Activated CD4-positive, alpha-beta T cell treated with anti-CD3 and anti-CD28 coated beads, Interleukin-2, amount 10 ng/mL, durations not matched to agents 7 days and 5 days (primary cell): ENCODE measurements at regions not wholly inside any gene's neighbourhood (a gene's known extent, or its start where the extent isn't known, plus 50 kb on each side); places are given as distances from the start of the nearest gene placed in this dataset.

ENCODE experiments used
- CTCF ChIA-PET: fragments of 350-600 bp; sonication (Branson Sonifier 250); formaldehyde crosslinking; loops from one replicate; lab custom pipeline; 2021; ENCODE audit warnings: antibody characterized with exemption; lab: Charles Lee
- POLR2A ChIA-PET: fragments of 350-600 bp; sonication (Branson Sonifier 250); formaldehyde crosslinking; loops from one replicate; lab custom pipeline; 2021; ENCODE audit warnings: antibody characterized with exemption; lab: Charles Lee
- DNase-seq: peaks from one replicate; pipeline ENCODE4 v3.0.0-alpha.2; 2020
- H3K27ac Mint-ChIP-seq: one replicate; pipeline ENCODE4 v1.8.0; 2021; ENCODE audit warnings: mild to moderate bottlenecking, moderate library complexity, mixed read lengths
- H3K27me3 Mint-ChIP-seq: one replicate; pipeline ENCODE4 v1.8.0; 2021; ENCODE audit warnings: mixed read lengths
- H3K36me3 Mint-ChIP-seq: one replicate; pipeline ENCODE4 v1.8.0; 2021; ENCODE audit warnings: low read depth, mixed read lengths
- H3K4me1 Mint-ChIP-seq: one replicate; pipeline ENCODE4 v1.8.0; 2021; ENCODE audit warnings: mixed read lengths
- H3K4me3 Mint-ChIP-seq: one replicate; pipeline ENCODE4 v1.8.0; 2021; ENCODE audit warnings: mild to moderate bottlenecking, moderate library complexity, mixed read lengths
- H3K9me3 Mint-ChIP-seq: one replicate; pipeline ENCODE4 v1.8.0; 2021; ENCODE audit warnings: mixed read lengths

DNA sequence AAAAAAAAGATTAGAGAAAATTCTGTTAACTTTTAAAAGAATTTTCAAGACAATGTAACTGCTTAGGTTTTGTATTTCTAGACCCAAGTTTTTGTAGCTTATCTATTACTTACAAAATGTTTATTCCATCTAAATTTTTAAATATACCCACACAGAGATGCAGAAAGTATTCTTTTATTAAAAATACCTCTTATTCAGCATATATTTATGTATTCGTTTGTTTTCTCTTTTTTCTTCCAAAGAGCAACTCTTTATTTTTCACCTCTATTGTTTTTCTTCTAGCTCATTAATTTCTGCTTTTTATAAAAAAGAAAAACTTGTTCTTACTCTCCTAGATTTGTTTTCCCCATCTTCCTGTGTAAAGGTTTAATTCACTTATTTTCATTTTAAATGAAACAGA is 180.3 kb downstream of the ZDHHC21 start:
- Mint-ChIP-seq H3K27ac (no peak overlapping the region), H3K9me3 (no peaks in the 10 kb centered on the region)

DNA sequence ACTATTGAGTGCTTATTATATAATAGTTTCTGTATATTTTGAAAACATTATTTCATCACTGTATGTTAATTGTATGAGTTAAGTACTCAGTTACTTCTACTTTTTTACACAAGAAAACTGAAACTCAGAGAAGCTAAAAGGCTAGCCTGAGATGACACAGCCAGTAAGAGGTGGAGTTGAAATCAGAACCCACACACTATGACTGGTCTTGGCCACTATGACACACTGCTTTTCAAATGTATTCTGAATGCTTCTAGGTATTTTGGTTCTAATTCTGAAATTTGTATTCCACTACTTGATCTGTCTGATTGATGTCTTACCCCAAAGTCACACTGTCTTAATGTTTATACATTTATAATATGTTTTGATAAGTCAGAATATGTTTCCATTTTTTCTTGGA is 181.8 kb downstream of the ZDHHC21 start:
- Mint-ChIP-seq H3K27ac (no peak overlapping the region), H3K27me3 (no peaks in the 10 kb centered on the region), H3K36me3 (no peaks in the 10 kb centered on the region), H3K4me1 (no peaks in the 10 kb centered on the region), H3K9me3 (no peaks in the 10 kb centered on the region), H3K4me3 (no peak overlapping the region)
- no peak for DNase-seq
- POLR2A ChIA-PET = no interaction called here
- CTCF ChIA-PET = no interaction called here

More for the DNA sequence above, 180.3 kb downstream of the ZDHHC21 start:
- CTCF ChIA-PET = no interaction called here
- Mint-ChIP-seq H3K36me3 (no peaks in the 10 kb centered on the region), H3K27me3 (no peaks in the 10 kb centered on the region), H3K4me1 (no peaks in the 10 kb centered on the region), H3K4me3 (no peak overlapping the region)
- DNase-seq = no peak
- POLR2A ChIA-PET = interaction anchor here (0.6 kb wide), 1 partner anchor 273 kb away, joined by 3 read pairs; no protein-coding TSS in a partner anchor

DNA sequence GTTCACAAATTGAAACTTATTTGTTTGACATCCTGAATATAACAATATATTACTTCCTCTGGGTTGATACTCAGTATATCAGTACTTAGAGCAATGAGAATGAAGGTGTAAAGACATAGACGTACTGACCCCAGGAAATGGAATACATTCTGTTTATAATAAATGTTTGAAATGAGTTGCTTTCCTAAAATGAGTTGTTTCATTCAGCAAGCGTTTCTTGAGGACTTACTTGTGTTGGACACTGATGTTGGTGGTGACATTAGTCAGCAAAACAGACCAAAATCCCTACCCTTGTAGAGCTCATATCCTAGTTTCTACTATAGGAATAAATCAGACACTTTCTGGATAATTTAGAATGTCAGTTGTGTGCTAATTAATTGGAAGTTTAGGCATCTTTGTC is 184.3 kb downstream of the ZDHHC21 start:
- Mint-ChIP-seq H3K27me3 (peaks cover 1% of the 10 kb centered on the region), H3K4me1 (no peaks in the 10 kb centered on the region), H3K27ac (no peak overlapping the region), H3K4me3 (no peak overlapping the region), H3K9me3 (no peaks in the 10 kb centered on the region), H3K36me3 (no peaks in the 10 kb centered on the region)
- CTCF ChIA-PET = no interaction called here
- POLR2A ChIA-PET = no interaction called here
- no peak for DNase-seq

DNA sequence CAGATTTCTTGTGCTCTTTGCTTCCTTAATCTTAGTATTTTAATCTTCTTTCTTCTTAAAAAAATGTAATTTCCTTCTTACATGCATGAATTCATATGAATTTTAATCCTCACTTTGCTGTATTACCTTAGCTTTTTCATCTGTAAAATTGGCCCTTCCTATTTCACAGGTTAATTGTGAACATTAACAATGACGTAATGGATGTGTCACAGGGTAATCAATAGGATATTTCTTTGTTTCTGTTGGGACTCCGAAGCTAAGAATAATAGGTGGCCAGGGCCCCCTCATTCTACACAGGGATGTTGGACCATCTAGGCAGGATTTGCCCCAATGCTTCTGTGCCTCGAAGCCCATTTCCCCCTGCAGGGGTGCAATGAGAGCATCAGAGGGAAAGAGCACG is 187.4 kb upstream of the NFIB start:
- Mint-ChIP-seq H3K36me3 (no peaks in the 10 kb centered on the region), H3K27me3 (peaks cover 1% of the 10 kb centered on the region), H3K4me3 (no peak overlapping the region), H3K4me1 (no peaks in the 10 kb centered on the region), H3K9me3 (no peaks in the 10 kb centered on the region), H3K27ac (no peak overlapping the region)
- ChIA-PET CTCF (no interaction called here), POLR2A (no interaction called here)
- no peak for DNase-seq

DNA sequence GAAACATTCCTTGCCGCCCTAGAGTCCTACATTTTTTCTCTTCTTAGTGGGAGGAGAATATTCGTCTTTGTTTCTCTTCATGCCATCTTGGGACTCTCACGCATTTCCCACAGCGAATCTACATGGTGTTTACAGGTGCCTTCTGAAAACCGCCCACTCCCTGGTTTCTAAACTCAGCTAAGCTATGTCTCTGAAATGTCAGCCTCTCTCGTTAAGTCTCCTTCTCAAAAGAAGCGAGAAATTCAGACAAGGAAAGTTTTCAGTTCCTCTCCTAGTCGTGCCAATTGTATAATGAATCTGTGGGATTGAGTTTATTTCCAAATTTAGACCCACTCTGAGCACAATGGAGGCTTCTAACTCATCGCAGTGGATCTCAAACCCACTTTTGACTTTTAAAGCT is 186.8 kb upstream of the NFIB start:
- ChIA-PET CTCF (no interaction called here), POLR2A (no interaction called here)
- Mint-ChIP-seq H3K27me3 (no peaks in the 10 kb centered on the region), H3K4me1 (no peaks in the 10 kb centered on the region), H3K9me3 (no peaks in the 10 kb centered on the region), H3K27ac (no peak overlapping the region), H3K4me3 (no peak overlapping the region), H3K36me3 (no peaks in the 10 kb centered on the region)
- no peak for DNase-seq

DNA sequence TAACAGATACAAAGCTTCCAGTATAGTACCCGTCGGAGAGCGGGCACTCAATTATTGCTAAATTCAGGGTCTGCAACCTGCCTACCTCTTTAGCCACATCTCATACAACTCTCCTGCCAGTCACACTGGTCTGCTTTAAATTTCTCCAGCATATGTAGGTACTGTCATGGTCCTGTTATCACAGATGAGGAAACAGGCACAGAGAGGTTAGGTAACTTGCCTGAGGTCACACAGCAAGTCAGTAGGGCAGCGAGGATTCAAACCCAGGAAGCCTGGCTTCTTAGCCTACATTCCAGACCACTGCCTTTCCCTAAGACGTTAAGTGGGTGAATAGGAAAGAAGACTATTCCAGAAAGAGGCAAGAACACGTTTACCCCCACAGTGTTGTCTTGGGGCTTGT is 186.0 kb upstream of the NFIB start:
- DNase-seq = no peak
- Mint-ChIP-seq H3K27me3 (no peaks in the 10 kb centered on the region), H3K4me3 (no peak overlapping the region), H3K27ac (no peak overlapping the region), H3K4me1 (no peaks in the 10 kb centered on the region), H3K36me3 (no peaks in the 10 kb centered on the region), H3K9me3 (no peaks in the 10 kb centered on the region)
- ChIA-PET CTCF (no interaction called here), POLR2A (no interaction called here)

DNA sequence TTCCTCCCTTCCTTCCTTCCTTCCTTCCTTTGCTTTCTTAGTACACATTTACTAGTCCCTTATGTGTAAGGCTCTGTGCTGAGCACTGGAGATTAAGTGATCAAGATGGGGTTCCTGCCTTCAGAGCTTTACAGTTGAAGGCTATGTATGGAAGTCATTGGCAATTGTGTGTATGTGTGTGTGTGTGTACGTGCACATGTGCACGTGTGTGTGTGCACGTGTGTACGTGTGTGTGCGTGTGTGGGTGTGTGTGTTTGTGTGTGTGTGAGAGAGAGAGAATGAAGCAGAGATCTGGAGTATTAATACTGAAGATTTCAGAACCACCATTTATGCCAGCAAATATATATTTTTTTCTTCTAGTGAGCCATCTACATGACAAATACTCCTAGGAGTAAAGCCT is 184.9 kb upstream of the NFIB start:
- no peaks in the 10 kb centered on the region for H3K9me3 Mint-ChIP-seq
- no peaks in the 10 kb centered on the region for H3K27me3 Mint-ChIP-seq
- H3K36me3 Mint-ChIP-seq = no peaks in the 10 kb centered on the region
- DNase-seq = no peak
- no peak overlapping the region for H3K4me3 Mint-ChIP-seq
- no peaks in the 10 kb centered on the region for H3K4me1 Mint-ChIP-seq
- ChIA-PET POLR2A (no interaction called here), CTCF (interaction anchor here (0.5 kb wide), 1 partner anchor 19 kb away, joined by 4 read pairs; no protein-coding TSS in a partner anchor)
- H3K27ac Mint-ChIP-seq = no peak overlapping the region

DNA sequence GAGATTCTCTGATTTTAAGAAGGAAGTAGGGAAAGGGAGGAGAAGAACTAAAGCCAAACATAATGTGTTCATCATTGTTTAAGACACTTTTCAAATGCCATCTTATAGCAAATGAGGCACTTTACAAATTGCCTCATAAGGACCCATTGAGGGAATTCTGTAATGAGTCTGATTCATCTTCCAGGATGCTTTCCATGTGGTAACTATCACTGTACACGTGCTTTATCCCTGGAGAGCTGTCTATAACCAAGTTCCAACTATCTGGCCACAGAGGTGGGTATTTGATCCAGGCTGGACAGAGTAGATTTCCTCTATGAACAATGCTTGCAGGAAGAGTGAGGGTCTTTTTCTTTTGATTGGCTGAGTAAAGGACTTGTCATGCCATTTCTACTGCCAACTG is 183.5 kb upstream of the NFIB start:
- H3K36me3 Mint-ChIP-seq = no peaks in the 10 kb centered on the region
- no peak for DNase-seq
- ChIA-PET CTCF (no interaction called here), POLR2A (no interaction called here)
- no peaks in the 10 kb centered on the region for H3K27me3 Mint-ChIP-seq
- no peaks in the 10 kb centered on the region for H3K4me1 Mint-ChIP-seq
- no peak overlapping the region for H3K4me3 Mint-ChIP-seq
- H3K9me3 Mint-ChIP-seq = no peaks in the 10 kb centered on the region
- H3K27ac Mint-ChIP-seq = no peak overlapping the region

DNA sequence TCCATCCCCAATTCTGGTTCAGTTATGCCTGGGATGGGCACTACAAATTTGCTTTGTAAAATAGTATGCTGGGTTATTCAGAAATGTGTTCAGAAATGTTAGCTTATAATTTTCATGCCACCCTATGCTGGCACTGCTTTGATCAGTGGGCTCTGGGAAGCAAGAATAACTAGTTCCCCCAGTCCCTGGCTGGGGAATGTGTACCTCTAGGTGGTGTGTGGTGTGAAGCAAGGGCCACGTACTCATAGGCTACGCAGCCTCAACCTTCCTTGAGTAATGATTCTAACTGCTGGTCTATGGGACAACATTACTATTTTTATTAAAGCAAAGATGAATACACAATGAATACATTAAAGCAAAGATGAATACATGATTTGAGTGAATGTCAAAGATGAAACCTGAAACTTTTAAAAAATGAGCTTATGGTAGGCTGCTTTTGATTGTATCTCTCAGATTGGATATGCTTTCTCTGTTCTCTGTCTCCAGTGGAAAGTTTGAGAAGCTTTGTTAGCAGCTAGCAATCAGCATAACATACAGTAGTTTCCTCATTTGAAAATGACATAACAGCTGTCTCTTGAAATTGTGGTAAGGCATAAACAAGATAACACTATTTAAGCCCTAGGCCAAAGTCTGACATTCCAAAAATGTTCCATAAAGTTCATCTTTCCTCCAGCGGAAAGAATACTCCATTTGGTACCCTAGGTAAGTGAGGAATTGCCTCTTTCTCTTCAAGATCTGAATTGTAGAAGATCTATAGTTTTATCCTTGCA is 174.7 kb upstream of the NFIB start:
- CTCF ChIA-PET = interaction anchor here (0.7 kb wide), 1 partner anchor 552 kb away, joined by 3 read pairs; no protein-coding TSS in a partner anchor
- H3K4me1 Mint-ChIP-seq = no peaks in the 10 kb centered on the region
- DNase-seq = no peak
- H3K36me3 Mint-ChIP-seq = no peaks in the 10 kb centered on the region
- H3K27ac Mint-ChIP-seq = no peak overlapping the region
- POLR2A ChIA-PET = no interaction called here
- no peaks in the 10 kb centered on the region for H3K9me3 Mint-ChIP-seq
- H3K27me3 Mint-ChIP-seq = no peaks in the 10 kb centered on the region
- H3K4me3 Mint-ChIP-seq = no peak overlapping the region

DNA sequence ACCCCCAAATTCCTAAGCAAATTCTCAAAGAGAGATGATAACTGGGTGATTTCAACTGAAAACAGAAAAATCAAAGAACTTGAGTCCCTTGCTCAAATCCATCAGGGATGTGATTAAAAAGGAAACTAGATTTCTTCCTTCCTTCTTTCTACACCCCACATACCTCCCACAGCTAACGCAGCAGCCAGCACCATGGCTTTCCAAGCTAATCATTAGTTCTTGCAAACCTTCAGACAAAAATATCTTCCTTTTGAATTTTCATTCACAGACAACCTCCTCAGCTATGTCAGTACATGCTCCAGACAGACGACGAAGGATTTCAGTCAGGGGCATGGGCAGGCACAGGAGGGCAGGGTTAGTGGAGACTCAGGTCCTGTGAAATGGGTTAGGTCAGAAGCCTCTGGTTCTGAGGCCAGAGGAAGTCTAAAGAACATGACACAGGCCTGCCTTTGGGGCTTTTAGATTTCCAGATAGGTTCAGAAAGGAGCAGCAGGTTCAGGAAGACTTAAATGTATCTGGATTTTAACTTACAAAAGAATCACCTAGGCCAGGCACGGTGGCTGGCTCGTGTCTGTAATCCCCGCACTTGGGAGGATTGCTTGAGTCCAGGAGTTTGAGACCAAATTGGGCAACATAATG is 173.7 kb upstream of the NFIB start:
- CTCF ChIA-PET = no interaction called here
- DNase-seq = no peak
- H3K4me3 Mint-ChIP-seq = no peak overlapping the region
- POLR2A ChIA-PET = no interaction called here
- H3K27ac Mint-ChIP-seq = no peak overlapping the region
- H3K27me3 Mint-ChIP-seq = peaks cover 3% of the 10 kb centered on the region
- no peaks in the 10 kb centered on the region for H3K4me1 Mint-ChIP-seq
- H3K9me3 Mint-ChIP-seq = no peaks in the 10 kb centered on the region
- H3K36me3 Mint-ChIP-seq = no peaks in the 10 kb centered on the region

DNA sequence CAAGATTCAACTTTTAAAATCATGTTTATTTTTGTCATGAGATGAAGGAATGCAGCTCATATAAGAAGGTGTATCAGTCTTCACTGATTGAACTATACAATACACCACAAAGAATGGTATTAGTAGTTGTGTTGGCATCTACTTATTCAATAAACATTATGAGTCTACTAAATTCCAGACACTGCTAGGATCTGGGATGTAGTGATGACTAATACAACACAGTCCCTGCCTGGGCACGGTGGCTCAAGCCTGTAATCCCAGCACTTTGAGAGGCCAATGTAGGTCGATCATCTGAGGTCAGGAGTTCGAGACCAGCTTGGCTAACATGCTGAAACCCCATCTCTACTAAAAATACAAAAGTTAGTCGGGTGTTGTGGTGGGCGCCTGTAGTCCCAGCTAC is 171.4 kb upstream of the NFIB start:
- peaks cover 3% of the 10 kb centered on the region for H3K27me3 Mint-ChIP-seq
- ChIA-PET POLR2A (no interaction called here), CTCF (interaction anchor here (0.6 to 2.0 kb wide), 2 partner anchors 10 to 108 kb away, joined by 3 to 4 read pairs; no protein-coding TSS in a partner anchor)
- H3K4me1 Mint-ChIP-seq = no peaks in the 10 kb centered on the region
- no peak overlapping the region for H3K4me3 Mint-ChIP-seq
- no peaks in the 10 kb centered on the region for H3K9me3 Mint-ChIP-seq
- no peaks in the 10 kb centered on the region for H3K36me3 Mint-ChIP-seq
- no peak overlapping the region for H3K27ac Mint-ChIP-seq
- no peak for DNase-seq

DNA sequence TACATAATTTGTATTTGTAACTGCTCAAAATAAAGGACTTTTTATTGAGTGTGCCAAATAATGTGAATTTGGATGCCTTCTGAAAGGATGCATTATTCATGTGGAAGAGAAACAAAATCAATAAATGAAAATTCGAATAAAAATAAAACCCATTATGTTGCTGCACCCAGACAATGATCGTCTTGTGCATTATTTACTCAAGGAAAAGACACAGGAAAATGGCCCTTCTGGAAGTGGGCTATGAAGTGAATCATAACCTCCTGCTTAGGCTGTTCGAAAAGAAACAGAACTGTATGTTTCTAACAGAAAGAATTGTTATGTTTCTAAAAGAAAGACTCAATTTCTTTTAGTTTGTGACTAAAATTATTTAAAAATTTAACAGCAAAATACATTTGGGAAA is 168.9 kb upstream of the NFIB start:
- ChIA-PET POLR2A (no interaction called here), CTCF (no interaction called here)
- H3K27me3 Mint-ChIP-seq = peaks cover 3% of the 10 kb centered on the region
- no peaks in the 10 kb centered on the region for H3K4me1 Mint-ChIP-seq
- no peak overlapping the region for H3K27ac Mint-ChIP-seq
- H3K9me3 Mint-ChIP-seq = no peaks in the 10 kb centered on the region
- H3K4me3 Mint-ChIP-seq = no peak overlapping the region
- H3K36me3 Mint-ChIP-seq = no peaks in the 10 kb centered on the region
- DNase-seq = no peak

DNA sequence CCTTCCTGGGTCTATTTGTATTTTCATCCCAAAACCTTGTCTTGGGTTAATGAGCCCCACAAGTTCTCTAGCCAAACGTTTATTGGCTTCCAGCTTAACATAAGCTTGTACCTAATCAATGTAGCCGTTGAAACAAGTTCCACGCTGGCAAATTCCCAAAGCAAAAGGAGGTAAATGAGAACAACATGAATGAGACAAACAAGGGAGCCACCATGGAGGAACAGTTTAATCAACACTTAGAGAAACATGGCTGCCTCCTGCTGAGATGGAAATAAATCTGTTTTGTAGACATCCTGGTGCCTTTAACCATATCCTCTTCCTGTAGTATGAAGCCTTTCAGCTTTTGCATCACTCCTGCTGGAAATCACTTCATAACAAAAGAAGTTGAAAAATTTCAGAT is 166.6 kb upstream of the NFIB start:
- H3K27ac Mint-ChIP-seq = no peak overlapping the region
- DNase-seq = no peak
- no peak overlapping the region for H3K4me3 Mint-ChIP-seq
- H3K27me3 Mint-ChIP-seq = peaks cover 3% of the 10 kb centered on the region
- POLR2A ChIA-PET = interaction anchor here (0.6 kb wide), 1 partner anchor 102 kb away, joined by 3 read pairs; no protein-coding TSS in a partner anchor
- no peaks in the 10 kb centered on the region for H3K4me1 Mint-ChIP-seq
- no peaks in the 10 kb centered on the region for H3K9me3 Mint-ChIP-seq
- CTCF ChIA-PET = no interaction called here
- no peaks in the 10 kb centered on the region for H3K36me3 Mint-ChIP-seq
